ENCODE measurements at regions not wholly inside any gene's neighbourhood (a gene's known extent, or its start where the extent isn't known, plus 50 kb on each side); places are given as distances from the start of the nearest gene placed in this dataset.
"Not testable (repeated sequence)": the region's sequence is repeated elsewhere in the genome, so short reads cannot be mapped to it uniquely, and the experiment has no call there.

- no peak for TF ChIP-seq CTCF (IDR thresholded peaks at IDR 0.05)
- TF ChIP-seq POLR2A (IDR thresholded peaks at IDR 0.05): no peak
- intact Hi-C loops (cut with DNase I): no loop called here
Observed at GRCh38 chr2:76000425-76000824, 289.7 kb upstream of the GCFC2 start.

GRCh38 chr2:75998451-75998850, 287.7 kb upstream of the GCFC2 start:
- 90 to 92% methylated on average over 2 of the region's 2 CpGs for WGBS, 2 donors
- no peak for DNase-seq
- intact Hi-C loops (cut with DNase I): no loop called here
- TF ChIP-seq CTCF (IDR thresholded peaks at IDR 0.05) (no peak), POLR2A (IDR thresholded peaks at IDR 0.05) (no peak)
- Histone ChIP-seq H3K4me3 (replicated peaks in 1 of 3) (no peak overlapping the region), H3K36me3 (no peaks in the 10 kb centered on the region), H3K27me3 (no peaks in the 10 kb centered on the region), H3K4me1 (no peaks in the 10 kb centered on the region), H3K9me3 (no peaks in the 10 kb centered on the region), H3K27ac (no peak overlapping the region)

More at GRCh38 chr2:76000425-76000824, 289.7 kb upstream of the GCFC2 start:
- Histone ChIP-seq H3K4me1 (no peaks in the 10 kb centered on the region), H3K27ac (no peak overlapping the region), H3K36me3 (no peaks in the 10 kb centered on the region), H3K9me3 (no peaks in the 10 kb centered on the region), H3K27me3 (no peaks in the 10 kb centered on the region), H3K4me3 (replicated peaks in 1 of 3) (no peak overlapping the region)
- DNase-seq: no peak
- WGBS, 2 donors: 77 to 88% methylated on average over 2 of the region's 2 CpGs

- H3K36me3 ChIP-seq: no peaks in the 10 kb centered on the region
- no peak for TF ChIP-seq POLR2A (IDR thresholded peaks at IDR 0.05)
- TF ChIP-seq CTCF (IDR thresholded peaks at IDR 0.05): no peak
- no peaks in the 10 kb centered on the region for H3K9me3 ChIP-seq
- DNase-seq: no peak
- no peaks in the 10 kb centered on the region for H3K27me3 ChIP-seq
- H3K4me1 ChIP-seq: no peaks in the 10 kb centered on the region
- WGBS, 2 donors: 69% methylated on average over 4 of the region's 4 CpGs
- intact Hi-C loops (cut with DNase I): no loop called here
- H3K27ac ChIP-seq: no peak overlapping the region
- no peak overlapping the region for H3K4me3 ChIP-seq (replicated peaks in 1 of 3)
Observed at GRCh38 chr2:75994759-75995158, 284.0 kb upstream of the GCFC2 start.

GRCh38 chr2:75988622-75989021, 277.9 kb upstream of the GCFC2 start:
- WGBS, 2 donors: 87 to 88% methylated on average over 5 of the region's 5 CpGs
- H3K9me3 ChIP-seq; H3K36me3 ChIP-seq; H3K4me1 ChIP-seq; H3K4me3 ChIP-seq (replicated peaks in 1 of 3); H3K27me3 ChIP-seq; intact Hi-C loops (cut with DNase I); DNase-seq; H3K27ac ChIP-seq: not testable (repeated sequence)

GRCh38 chr2:75986617-75987016, 275.9 kb upstream of the GCFC2 start:
- WGBS, 2 donors: 58 to 60% methylated on average over 4 of the region's 4 CpGs
- H3K27ac ChIP-seq: no peak overlapping the region
- H3K36me3 ChIP-seq: no peaks in the 10 kb centered on the region
- no peak for DNase-seq
- H3K4me3 ChIP-seq (replicated peaks in 1 of 3): no peak overlapping the region
- intact Hi-C loops (cut with DNase I): no loop called here
- TF ChIP-seq CTCF (IDR thresholded peaks at IDR 0.05): no peak
- no peaks in the 10 kb centered on the region for H3K27me3 ChIP-seq
- H3K9me3 ChIP-seq: no peaks in the 10 kb centered on the region
- H3K4me1 ChIP-seq: no peaks in the 10 kb centered on the region

GRCh38 chr2:75982719-75983118, 272.0 kb upstream of the GCFC2 start:
- H3K27ac ChIP-seq: no peak overlapping the region
- no peak for TF ChIP-seq CTCF (IDR thresholded peaks at IDR 0.05)
- TF ChIP-seq POLR2A (IDR thresholded peaks at IDR 0.05): no peak
- H3K36me3 ChIP-seq: no peaks in the 10 kb centered on the region
- DNase-seq: no peak
- intact Hi-C loops (cut with DNase I): no loop called here
- no peaks in the 10 kb centered on the region for H3K27me3 ChIP-seq
- H3K9me3 ChIP-seq: no peaks in the 10 kb centered on the region
- WGBS, 2 donors: 76 to 84% methylated on average over 2 of the region's 2 CpGs
- no peak overlapping the region for H3K4me3 ChIP-seq (replicated peaks in 1 of 3)
- no peaks in the 10 kb centered on the region for H3K4me1 ChIP-seq
